Mesenteric fat pad (tissue), 1 donor: ENCODE measurements at regions not wholly inside any gene's neighbourhood (a gene's known extent, or its start where the extent isn't known, plus 50 kb on each side); places are given as distances from the start of the nearest gene placed in this dataset.

ENCODE experiments used
- DNase-seq: peaks from one replicate; pipeline ENCODE4 v3.0.0-alpha.2; 2020; ENCODE audit warnings: low spot score
- donor health status: DM: yes; HTN: yes; CAD: no.

GRCh38 chr6:91330896-91331295, 744.0 kb upstream of the MAP3K7 start:
- no peak for DNase-seq

- no peak for DNase-seq
Observed at GRCh38 chr6:91328241-91328640, 741.4 kb upstream of the MAP3K7 start.

- DNase-seq: no peak
Observed at GRCh38 chr6:91324711-91325110, 737.8 kb upstream of the MAP3K7 start.

GRCh38 chr6:91317984-91318383, 731.1 kb upstream of the MAP3K7 start:
- no peak for DNase-seq

GRCh38 chr6:91317247-91317835, 730.5 kb upstream of the MAP3K7 start:
- DNase-seq: no peak

- no peak for DNase-seq
Observed at GRCh38 chr6:91310178-91310577, 723.3 kb upstream of the MAP3K7 start.

GRCh38 chr6:91305755-91306154, 718.9 kb upstream of the MAP3K7 start:
- DNase-seq: no peak

GRCh38 chr6:91304521-91304920, 717.6 kb upstream of the MAP3K7 start:
- DNase-seq: no peak

- no peak for DNase-seq
Observed at GRCh38 chr6:91303326-91303725, 716.5 kb upstream of the MAP3K7 start.

GRCh38 chr6:91299544-91300491, 712.9 kb upstream of the MAP3K7 start:
- DNase-seq: no peak

- no peak for DNase-seq
Observed at GRCh38 chr6:91298543-91299145, 711.8 kb upstream of the MAP3K7 start.

- DNase-seq: no peak
Observed at GRCh38 chr6:91293395-91293794, 706.5 kb upstream of the MAP3K7 start.

GRCh38 chr6:91291071-91291470, 704.2 kb upstream of the MAP3K7 start:
- DNase-seq: no peak

- DNase-seq: no peak
Observed at GRCh38 chr6:91288741-91289140, 701.9 kb upstream of the MAP3K7 start.

GRCh38 chr6:91281901-91282300, 695.0 kb upstream of the MAP3K7 start:
- DNase-seq: no peak

- no peak for DNase-seq
Observed at GRCh38 chr6:91280494-91280830, 693.6 kb upstream of the MAP3K7 start.

- no peak for DNase-seq
Observed at GRCh38 chr6:91279740-91280493, 693.0 kb upstream of the MAP3K7 start.

- DNase-seq: no peak
Observed at GRCh38 chr6:91278416-91278815, 691.5 kb upstream of the MAP3K7 start.

- no peak for DNase-seq
Observed at GRCh38 chr6:91276315-91276714, 689.4 kb upstream of the MAP3K7 start.

- DNase-seq: no peak
Observed at GRCh38 chr6:91273729-91274128, 686.9 kb upstream of the MAP3K7 start.

- DNase-seq: no peak
Observed at GRCh38 chr6:91271807-91272206, 684.9 kb upstream of the MAP3K7 start.

GRCh38 chr6:91268941-91269340, 682.1 kb upstream of the MAP3K7 start:
- no peak for DNase-seq
